ENCODE measurements at regions not wholly inside any gene's neighbourhood (a gene's known extent, or its start where the extent isn't known, plus 50 kb on each side); places are given as distances from the start of the nearest gene placed in this dataset.
"Not testable (repeated sequence)": the region's sequence is repeated elsewhere in the genome, so short reads cannot be mapped to it uniquely, and the experiment has no call there.

DNA sequence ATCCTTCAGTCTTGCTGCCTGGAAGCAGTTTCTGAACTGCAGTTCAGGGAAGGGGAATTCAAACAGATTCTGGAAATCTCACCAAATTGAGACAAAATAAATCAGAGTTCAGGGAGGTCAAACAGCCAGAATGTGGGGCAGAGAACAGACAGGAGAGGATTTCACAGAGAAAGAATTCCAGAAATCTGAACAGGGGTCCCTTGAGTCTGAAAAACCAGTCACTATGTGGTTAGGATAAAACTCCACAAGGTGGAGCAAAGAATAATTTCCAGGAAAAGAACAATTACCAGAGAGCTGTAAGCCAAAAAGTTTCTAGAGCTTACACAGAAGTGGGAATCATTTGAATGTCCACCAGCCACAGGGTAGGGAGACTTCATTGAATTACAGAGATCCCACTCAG lies 84.7 kb downstream of the URB2 start:
- DNase-seq (ENCODE audit: extremely low read depth in 1 of 2, low read depth in 1 of 2) = no peak

GRCh38 chr1:229714306-229714705 lies 88.3 kb downstream of the URB2 start:
- DNase-seq (ENCODE audit: extremely low read depth in 1 of 2, low read depth in 1 of 2) = no peak

DNA sequence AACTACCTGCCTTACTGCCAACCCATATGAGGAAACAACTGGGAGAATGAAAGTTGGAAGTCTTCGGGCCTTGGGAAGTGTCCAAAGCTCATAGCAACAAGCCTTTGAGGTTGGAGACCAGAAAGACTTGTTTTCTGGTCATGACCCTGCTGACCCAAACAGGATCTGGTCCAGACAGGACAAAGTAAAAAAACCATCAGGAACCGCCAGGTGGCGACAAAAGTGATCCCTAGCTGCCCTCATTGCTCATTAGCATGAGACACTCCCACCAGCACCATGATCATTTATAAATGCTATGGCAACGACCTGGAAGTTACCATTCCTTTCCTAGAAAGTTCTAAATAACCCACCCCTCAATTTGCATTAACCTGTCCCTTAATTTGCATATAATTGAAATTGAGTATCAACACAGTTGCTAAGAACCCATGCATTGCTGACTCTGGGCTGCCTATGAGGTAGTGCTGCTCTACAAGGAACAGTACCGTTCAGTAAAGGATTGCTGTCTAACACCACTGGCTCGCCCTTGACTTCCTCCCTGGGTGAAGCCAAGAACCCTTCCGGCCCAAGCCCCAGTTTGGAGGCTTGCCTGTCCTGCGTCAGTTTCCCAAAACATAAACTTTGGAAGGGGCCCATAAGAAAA lies 89.0 kb downstream of the URB2 start:
- peak in 1 of 2 donors; percentile 2 for DNase-seq (ENCODE audit: extremely low read depth in 1 of 2, low read depth in 1 of 2)

- no peak for DNase-seq (ENCODE audit: extremely low read depth in 1 of 2, low read depth in 1 of 2)
These were observed 90.0 kb downstream of the URB2 start for GRCh38 chr1:229716069-229716468.

DNA sequence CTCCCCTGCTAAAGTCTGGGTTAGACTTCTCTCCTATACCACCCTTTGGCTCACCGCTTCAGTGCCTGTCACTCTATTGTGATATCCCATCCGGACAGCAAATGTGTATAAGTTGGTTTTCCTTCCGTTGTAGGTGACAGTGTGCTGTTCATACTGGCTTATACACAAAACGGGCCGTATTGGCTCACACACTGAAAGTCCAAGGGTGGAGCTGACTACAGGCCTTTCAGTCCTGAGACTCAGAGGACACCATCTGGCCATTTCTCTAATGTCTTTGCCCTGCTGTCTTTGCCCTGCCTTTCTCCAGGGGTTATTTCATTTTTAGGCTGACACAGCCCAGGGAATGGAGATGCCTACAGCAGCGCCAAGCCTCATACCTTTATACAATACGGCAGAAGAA lies 90.7 kb downstream of the URB2 start:
- DNase-seq (ENCODE audit: extremely low read depth in 1 of 2, low read depth in 1 of 2) = no peak

- DNase-seq (ENCODE audit: extremely low read depth in 1 of 2, low read depth in 1 of 2) = no peak
These were observed 91.9 kb downstream of the URB2 start for GRCh38 chr1:229717786-229718576.

DNA sequence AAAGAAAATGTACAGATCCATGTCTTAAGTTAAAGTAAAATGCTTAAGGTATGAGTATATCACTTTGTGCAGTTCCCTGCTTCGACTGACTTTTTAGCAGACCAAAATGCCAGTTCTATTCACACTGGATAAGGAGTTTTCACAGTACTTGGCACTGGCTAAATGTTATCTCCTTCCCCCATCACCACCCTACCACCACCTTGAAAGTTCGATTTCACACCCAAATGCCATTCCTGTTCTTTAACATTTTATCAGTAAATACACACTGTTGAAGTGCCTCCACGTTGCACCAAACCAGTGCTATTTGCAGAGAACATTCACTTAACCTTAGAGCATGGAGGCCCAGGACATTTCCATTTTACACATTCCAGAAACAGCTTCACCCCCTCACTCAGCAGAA lies 100.0 kb downstream of the URB2 start:
- no peak for DNase-seq (ENCODE audit: extremely low read depth in 1 of 2, low read depth in 1 of 2)

DNA sequence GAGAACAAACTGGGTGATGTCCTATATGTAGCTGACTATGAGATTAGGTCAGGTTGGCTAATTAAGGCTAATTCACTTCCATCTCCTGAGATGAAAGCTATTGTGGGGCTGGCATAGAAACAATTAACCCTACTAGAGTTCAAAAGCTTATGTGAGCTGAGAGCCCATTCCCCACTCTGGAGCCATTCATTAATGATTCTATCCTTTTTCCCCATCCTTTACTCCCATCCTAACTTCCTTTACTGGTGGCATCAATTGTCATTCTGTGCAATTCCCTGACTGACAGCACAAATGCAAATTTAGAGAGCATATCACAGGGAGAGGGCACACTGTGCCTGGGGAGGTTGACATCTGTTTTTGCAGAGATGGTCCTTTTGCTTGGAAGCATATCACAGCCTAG lies 103.9 kb downstream of the URB2 start:
- no peak for DNase-seq (ENCODE audit: extremely low read depth in 1 of 2, low read depth in 1 of 2)

DNA sequence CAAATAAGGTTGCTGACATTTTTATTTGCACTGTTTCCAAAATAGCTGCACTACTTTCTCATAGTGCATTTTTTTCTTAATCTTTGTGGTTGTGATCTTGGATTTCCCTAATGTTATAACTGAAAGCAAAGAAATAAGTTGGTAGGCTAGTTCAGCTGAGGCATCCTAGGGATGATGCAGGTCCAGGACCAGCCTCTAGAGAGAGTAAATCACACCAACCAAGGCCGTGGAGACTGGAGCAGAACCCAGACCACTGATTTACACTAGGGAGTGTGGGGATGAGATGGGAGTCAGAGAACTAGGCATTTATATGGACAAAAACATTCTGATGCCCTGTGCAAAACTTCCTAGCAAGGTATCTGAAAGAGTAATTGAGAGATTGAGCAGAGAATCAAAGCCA lies 104.5 kb downstream of the URB2 start:
- no peak for DNase-seq (ENCODE audit: extremely low read depth in 1 of 2, low read depth in 1 of 2)

DNA sequence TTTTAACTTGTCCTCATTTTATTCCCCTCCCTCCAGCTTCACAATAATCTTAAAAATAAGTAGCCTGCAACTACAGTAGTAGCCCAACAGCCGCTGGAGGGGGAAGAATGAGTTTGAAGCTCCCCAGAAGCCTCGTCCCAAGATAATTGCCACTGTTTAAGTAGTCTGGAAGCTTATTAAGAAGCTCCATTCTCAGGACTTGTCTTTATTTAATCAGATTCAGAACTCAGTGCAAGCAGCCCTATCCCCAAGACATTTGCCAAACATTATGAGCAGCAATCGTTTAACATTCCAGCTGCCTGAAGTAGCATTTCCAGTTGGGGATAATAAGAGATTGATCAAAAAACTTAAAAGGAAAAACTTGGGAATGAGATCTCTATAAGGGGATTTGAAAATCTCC lies 106.0 kb downstream of the URB2 start:
- no peak for DNase-seq (ENCODE audit: extremely low read depth in 1 of 2, low read depth in 1 of 2)

DNA sequence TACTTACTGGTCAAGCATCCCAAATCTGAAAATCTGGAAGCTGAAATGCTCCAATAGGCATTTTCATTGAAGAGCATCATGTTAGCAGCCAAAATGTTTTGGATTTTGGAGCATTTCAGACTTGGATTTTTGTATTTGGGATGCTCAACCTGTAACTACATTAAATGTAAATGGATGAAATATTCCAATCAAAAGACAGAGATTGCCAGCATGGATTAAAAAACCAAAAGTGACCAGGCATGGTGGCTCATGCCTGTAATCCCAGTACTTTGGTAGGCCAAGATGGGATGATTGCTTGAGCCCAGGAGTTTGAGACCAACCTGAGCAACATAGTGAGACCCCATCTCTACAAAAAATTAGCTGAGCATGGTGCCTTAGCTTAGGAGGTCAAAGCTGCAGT lies 110.3 kb downstream of the URB2 start:
- no peak for DNase-seq (ENCODE audit: extremely low read depth in 1 of 2, low read depth in 1 of 2)

- DNase-seq (ENCODE audit: extremely low read depth in 1 of 2, low read depth in 1 of 2) = not testable (repeated sequence)
These were observed 116.6 kb downstream of the URB2 start for GRCh38 chr1:229742614-229743013.

GRCh38 chr1:229749992-229750391 lies 123.9 kb downstream of the URB2 start:
- DNase-seq (ENCODE audit: extremely low read depth in 1 of 2, low read depth in 1 of 2) = no peak

DNA sequence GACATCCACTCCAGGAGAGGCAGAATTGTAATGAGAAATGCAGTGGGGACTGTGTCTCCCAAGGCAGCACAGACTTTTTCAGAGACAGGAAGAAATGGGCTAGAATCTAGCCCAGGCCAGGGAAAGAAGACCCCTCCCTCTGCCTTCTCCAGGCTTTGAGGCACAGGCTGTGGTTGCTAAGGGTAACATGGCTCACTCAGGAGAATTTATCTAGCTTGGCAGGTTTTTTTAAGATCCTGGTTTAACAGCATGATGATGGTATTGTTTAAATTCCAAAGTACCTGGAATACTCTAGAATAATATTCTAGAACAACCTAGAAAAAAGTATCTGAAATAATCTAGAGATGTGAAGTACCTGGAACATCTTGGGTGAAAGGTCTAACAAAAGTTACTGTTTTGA lies 125.6 kb downstream of the URB2 start:
- no peak for DNase-seq (ENCODE audit: extremely low read depth in 1 of 2, low read depth in 1 of 2)

DNA sequence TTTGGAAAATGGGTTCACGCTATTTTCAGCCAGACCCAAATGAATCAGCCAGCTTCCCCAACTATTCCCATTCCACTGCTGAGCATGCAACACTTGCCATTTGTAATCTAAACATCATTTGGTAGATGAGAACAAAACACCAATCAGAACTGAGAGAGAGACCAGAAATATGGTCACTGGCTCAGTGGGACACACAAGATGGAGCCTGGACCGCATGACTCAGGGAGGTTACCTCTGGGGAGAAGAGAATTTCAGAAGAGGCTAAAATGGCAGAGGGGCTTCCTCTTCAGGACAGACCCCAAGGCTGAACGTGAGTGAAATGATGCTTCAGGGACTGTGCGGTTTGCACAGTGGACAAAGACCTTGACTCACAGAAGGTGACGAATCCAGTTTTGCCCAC lies 126.6 kb downstream of the URB2 start:
- DNase-seq (ENCODE audit: extremely low read depth in 1 of 2, low read depth in 1 of 2) = no peak

DNA sequence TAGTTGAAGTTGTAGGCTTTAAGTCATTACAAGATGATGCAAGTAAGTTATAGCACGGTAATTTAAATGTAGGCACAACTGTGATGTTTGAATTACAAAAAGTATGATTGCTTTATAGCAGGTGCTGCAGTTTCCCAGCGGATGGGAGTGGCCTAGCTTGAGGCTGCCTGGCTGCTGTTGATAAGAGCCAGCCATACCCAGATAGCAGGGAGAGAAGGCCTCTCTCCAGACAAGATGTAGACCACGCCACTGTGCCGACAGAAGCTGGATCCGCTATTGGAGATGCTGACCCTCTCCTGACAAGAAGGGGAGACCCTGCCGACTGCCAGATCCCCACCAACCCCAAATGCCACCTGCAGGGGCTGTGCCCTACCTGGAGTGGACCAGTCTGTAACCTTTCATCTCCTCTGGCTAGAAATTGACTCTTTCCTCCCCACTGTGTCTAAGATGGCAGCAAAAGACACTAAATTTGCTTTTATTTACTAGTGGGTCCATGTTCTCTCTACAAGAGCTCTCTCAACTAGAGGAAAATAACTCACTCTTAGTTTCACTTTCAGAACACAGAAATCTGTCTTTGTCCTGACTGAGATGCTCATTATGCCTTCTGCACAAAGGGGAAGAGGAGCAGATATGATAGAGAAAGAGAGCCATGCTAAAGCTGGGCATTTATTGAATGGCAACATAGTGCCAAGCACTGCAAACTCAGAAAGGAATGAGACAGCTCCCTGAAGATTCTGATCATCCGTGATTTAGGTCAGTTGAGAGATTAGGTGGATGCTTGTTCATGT lies 127.9 kb downstream of the URB2 start:
- DNase-seq (ENCODE audit: extremely low read depth in 1 of 2, low read depth in 1 of 2) = no peak

GRCh38 chr1:229756666-229757065 lies 130.6 kb downstream of the URB2 start:
- no peak for DNase-seq (ENCODE audit: extremely low read depth in 1 of 2, low read depth in 1 of 2)

GRCh38 chr1:229757226-229757625 lies 131.2 kb downstream of the URB2 start:
- DNase-seq (ENCODE audit: extremely low read depth in 1 of 2, low read depth in 1 of 2) = no peak

DNA sequence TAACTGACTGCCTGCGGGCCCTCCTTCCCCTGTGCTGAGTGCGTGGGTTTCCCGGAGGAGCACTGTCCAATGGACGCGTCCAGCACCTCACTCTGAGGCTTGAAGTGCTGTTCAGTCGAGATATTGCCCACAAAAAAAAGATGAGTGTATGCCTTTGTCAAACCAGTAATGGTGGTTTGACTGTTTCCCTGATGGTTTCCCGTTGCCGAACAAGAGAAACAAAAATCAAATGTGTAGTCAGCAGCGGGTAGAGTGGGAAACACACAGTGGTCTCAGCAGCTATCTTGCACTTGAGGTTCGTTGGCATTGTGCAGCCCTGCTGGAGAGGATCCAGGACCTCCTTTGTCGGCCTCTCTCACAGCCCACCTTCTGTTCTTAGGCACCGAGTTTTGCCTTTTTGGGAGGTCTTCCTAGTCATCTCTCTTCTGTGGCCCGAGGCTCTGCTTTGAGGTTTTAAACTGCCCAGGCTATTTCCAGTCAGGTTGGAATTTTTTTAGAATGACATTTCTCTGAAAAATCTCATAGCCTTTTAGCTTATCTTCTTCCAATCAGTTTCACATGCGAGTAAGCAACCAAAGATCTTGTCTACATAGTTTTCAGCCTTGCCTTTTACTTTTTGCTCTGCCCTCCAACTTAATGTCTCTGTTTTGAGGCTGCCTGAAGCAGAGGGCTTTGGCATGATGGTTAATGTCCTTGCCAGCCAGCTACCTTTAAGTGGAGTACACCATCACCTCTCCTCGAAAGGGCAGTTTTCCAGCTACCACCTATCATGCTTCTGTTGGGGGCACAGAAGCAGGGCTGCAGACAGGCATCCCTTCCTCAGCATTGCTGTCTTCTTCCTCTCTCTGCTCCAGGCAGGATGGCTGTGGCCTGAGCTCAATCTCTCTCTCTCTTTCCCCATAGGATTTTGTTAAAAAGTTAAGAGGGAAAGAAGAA lies 132.3 kb downstream of the URB2 start:
- no peak for DNase-seq (ENCODE audit: extremely low read depth in 1 of 2, low read depth in 1 of 2)

- DNase-seq (ENCODE audit: extremely low read depth in 1 of 2, low read depth in 1 of 2) = no peak
These were observed 133.0 kb downstream of the URB2 start for GRCh38 chr1:229759037-229759435.

DNA sequence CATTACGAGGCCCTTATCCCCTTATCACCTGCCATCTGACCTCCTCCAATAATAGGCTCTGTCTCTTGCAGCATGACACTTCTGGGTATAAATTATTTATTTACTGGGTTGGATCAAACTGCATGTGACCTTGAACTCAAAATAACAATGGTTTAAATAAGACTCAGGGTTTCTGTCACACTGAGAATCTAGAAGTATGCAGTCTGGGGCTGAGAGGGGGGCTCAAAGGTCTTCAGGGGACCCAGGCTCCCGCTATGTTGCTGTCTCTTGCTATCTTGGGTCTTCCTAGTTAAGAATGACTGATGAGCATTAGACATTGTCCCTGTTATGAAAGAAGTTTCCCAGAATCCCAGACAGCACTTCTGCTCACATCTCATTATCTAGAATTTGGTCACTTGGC lies 133.5 kb downstream of the URB2 start:
- no peak for DNase-seq (ENCODE audit: extremely low read depth in 1 of 2, low read depth in 1 of 2)

All from activated CD8-positive, alpha-beta memory T cell treated with anti-CD3 and anti-CD28 coated beads for 1 hour (primary cell).